ENCODE measurements at regions not wholly inside any gene's neighbourhood (a gene's known extent, or its start where the extent isn't known, plus 50 kb on each side); places are given as distances from the start of the nearest gene placed in this dataset.

DNA sequence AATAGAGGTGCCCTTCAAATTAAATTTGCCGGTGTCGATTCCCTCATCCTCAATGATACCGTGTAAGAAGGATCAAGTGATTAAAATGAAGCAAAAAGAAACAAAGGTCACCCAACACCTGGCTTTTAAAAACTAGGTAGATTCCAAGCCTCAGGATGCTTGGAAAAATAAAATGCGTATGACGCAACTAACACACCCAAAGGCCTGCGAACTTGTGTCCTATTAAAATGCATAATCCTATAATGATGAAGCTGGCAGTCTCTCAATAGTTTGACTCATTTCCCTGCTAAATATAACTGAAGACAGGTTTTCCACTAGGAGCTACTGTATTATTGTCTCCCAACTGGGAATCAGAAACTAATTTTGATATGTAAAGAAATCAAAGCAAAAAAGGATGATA lies 263.2 kb downstream of the DHX15 start:
- TF ChIP-seq POLR2A (IDR thresholded peaks at IDR 0.05) (no peak), EP300 (IDR thresholded peaks at IDR 0.05) (no peak)
- TF ChIP-seq, protein P1, sequence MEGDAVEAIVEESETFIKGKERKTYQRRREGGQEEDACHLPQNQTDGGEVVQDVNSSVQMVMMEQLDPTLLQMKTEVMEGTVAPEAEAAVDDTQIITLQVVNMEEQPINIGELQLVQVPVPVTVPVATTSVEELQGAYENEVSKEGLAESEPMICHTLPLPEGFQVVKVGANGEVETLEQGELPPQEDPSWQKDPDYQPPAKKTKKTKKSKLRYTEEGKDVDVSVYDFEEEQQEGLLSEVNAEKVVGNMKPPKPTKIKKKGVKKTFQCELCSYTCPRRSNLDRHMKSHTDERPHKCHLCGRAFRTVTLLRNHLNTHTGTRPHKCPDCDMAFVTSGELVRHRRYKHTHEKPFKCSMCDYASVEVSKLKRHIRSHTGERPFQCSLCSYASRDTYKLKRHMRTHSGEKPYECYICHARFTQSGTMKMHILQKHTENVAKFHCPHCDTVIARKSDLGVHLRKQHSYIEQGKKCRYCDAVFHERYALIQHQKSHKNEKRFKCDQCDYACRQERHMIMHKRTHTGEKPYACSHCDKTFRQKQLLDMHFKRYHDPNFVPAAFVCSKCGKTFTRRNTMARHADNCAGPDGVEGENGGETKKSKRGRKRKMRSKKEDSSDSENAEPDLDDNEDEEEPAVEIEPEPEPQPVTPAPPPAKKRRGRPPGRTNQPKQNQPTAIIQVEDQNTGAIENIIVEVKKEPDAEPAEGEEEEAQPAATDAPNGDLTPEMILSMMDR (IDR thresholded peaks at IDR 0.05): no peak

Measured in ovary (tissue), 3 donors.